C4-2B (cell line): ENCODE measurements at regions not wholly inside any gene's neighbourhood (a gene's known extent, or its start where the extent isn't known, plus 50 kb on each side); places are given as distances from the start of the nearest gene placed in this dataset.
"Not testable (repeated sequence)": the region's sequence is repeated elsewhere in the genome, so short reads cannot be mapped to it uniquely, and the experiment has no call there.

Experiments used
- ZFX ChIP-seq: fragments of 450-650 bp; IDR thresholded peaks from 2 replicates; pipeline ENCODE4 v1.6.1; 2017
- TF ChIP-seq, protein P1 (sequence below): fragments of 450-650 bp; conservative IDR thresholded peaks from 2 replicates; pipeline ENCODE4 v1.5.1; 2017; ENCODE audit warnings: mild to moderate bottlenecking

DNA sequence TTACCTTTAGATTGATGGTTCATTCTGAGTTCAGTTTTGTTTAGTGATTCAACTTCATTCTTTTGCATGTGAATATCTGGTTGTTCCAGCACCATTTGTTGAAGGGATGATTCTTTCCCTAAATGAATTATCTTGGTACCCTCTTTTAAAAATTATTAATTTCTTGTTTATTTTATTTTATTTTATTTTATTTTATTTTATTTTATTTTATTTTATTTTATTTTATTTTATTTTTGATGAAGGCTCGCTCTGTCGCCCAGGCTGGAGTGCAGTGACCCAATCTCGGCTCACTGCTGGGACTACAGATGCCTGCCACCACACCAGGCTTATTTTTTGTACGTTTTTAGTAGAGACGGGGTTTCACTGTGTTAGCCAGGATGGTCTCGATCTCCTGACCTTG lies 141.4 kb upstream of the S1PR3 start:
- TF ChIP-seq, protein P1, sequence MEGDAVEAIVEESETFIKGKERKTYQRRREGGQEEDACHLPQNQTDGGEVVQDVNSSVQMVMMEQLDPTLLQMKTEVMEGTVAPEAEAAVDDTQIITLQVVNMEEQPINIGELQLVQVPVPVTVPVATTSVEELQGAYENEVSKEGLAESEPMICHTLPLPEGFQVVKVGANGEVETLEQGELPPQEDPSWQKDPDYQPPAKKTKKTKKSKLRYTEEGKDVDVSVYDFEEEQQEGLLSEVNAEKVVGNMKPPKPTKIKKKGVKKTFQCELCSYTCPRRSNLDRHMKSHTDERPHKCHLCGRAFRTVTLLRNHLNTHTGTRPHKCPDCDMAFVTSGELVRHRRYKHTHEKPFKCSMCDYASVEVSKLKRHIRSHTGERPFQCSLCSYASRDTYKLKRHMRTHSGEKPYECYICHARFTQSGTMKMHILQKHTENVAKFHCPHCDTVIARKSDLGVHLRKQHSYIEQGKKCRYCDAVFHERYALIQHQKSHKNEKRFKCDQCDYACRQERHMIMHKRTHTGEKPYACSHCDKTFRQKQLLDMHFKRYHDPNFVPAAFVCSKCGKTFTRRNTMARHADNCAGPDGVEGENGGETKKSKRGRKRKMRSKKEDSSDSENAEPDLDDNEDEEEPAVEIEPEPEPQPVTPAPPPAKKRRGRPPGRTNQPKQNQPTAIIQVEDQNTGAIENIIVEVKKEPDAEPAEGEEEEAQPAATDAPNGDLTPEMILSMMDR = not testable (repeated sequence)
- not testable (repeated sequence) for TF ChIP-seq ZFX
